ENCODE measurements at regions not wholly inside any gene's neighbourhood (a gene's known extent, or its start where the extent isn't known, plus 50 kb on each side); places are given as distances from the start of the nearest gene placed in this dataset.

DNA sequence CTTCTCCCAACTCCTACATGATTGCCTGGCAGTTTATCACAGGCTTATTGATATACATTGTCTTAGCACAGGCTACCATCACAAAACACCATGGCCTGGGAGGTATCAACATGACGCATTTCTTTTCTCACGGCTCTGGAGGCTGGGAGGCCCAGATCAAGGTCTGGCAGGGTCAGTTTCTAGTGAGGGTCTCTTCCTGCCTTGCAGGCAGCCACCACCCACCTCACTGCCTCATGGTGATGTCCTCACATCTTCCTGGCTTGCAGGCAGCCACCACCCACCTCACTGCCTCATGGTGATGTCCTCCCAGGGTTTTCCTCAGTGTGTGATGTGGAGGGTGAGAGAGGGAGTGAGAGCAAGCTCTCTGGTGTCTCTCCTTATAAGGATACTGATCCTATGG lies 599.3 kb upstream of the MKI67 start:
- no peak for DNase-seq

DNA sequence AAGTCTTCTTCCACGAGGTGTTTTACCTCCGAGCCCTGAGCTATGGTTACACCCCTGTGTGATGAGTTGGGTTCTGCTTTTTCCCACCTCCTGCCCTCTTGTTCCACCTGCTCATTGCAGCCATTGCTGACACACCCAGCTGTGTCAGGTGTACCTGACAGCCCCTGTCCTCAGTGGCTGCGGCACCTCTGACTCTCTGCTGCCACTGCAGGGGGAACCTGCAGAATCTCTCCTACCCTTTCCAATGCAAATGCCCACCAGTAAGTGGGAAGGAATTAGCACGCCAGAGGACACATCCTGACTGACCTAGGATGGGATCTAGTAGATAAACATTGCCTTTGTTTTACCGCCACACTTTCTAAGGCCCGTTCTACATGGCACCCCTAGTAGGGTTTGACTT lies 600.9 kb upstream of the MKI67 start:
- no peak for DNase-seq

DNA sequence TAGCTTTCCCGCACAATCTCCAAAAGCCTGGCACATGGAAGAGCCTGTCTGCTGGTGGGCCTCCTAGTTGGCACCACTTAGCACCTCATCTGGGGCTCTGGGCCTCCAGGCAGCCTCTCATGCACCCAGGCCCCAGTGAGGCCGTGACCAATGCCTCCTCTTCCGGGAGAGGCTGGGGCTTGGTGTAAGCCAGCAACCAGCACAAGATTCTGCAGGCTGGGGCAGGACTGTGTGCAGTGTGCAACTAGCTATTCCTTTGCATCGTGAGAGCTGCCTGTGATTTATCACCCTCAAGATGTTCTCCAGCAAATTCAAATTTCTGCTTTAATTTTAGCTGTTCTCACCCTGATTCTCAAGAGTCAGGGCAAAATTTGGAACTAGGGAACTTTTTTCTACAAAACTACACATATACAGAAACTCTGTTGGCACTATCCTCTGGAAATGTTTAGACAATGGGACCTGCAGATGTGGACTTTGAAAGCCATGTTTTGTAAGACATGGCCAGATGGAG lies 603.7 kb upstream of the MKI67 start:
- DNase-seq: no peak

DNA sequence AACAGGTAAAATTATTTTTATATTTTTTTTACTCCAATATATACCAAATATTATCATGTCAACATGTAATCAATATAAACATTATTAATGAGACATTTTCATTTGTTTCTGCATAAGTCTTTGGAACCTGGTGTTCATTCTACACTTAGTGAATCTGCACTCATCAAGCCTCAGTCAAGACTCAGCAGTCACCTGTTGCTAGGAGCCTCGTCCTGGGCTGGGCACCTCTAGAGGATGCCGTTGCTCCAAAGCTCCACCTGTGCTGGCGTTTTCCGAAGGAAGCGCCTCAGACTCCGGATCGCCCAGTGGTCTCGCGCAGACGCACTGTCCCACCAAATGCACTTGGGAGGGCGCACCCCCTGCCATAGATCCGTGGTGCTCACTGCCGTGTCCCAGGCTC lies 604.7 kb upstream of the MKI67 start:
- no peak for DNase-seq

DNA sequence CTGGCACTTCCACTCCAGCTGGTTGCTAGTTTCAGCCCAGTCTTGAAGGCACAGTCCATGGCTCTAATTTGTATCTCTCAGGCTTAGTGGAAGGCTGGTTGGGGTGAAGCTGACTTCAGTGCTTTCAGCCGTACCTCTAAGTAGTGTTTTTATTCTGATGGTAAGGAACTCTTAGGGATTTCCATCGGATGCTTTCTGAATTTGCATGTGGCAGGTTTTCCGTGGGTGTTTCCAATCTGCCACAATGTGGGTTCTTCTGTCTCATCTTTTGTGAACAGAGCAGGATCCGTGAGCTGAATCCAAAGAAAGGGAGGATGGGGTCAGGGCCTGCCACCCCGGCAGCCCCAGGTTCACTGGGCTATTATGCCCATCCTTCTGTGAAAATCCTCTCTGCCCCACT lies 607.9 kb upstream of the MKI67 start:
- DNase-seq: no peak

DNA sequence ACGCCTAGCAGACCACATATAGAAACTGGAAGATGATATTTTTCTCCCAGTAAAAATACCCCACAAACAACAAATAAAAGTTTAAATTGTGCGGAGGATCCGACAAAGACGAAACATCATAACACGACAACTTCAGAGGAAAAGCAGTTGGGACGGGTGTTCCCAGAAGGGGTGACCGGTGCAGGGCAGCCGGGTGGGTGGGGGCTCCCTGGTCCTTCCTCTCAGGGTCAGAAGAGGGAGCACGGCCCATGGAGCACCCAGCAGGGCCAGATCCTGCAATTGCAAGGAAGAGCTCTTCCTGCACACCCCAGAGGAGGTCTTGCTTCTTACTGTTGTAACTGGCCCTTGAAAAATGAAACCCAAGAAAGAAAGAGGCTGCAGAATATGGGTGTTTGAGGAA lies 608.5 kb upstream of the MKI67 start:
- DNase-seq: no peak

DNA sequence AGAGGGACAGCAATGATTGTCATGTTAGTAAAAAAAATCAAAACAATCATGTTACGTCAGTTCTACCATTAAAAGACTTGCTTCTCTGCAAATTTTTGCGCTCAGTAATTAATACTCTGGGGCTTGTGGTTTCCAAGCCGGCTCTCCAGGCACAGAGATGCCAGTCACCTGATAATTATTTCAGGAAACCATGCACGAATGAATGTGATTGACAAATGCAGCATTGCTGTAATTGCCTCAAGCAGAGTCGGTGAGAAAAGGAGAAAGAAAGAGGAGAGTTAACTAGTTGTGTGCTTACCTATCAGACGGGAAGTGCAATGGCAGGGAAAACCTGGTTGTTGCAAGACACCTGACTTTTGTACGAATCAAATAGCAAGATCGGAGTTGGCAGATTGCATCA lies 609.8 kb upstream of the MKI67 start:
- no peak for DNase-seq

DNA sequence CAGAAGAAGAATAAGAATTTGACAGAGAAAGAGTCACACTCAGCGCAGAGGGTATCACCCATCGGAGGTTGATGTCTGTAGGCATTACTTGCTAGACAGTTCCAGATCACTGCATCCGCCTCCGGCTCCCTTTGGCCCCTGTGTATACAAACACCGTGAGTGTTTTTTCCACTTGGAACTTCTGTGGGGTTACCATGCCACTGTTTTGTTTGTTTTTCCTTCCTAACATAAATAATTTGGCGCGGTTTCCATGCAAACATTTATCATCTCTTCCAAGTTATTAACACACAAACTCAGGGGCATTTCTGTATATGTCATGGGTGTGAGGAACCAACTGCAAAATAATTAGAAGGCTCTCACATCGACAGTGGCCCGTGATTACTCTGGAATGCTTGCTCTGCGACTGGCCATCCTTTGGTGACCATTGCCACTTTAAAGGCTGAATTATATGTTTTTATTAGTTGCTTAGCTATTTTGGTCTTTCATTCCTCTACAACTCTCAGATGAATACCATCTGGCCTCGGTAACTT lies 612.2 kb upstream of the MKI67 start:
- no peak for DNase-seq

DNA sequence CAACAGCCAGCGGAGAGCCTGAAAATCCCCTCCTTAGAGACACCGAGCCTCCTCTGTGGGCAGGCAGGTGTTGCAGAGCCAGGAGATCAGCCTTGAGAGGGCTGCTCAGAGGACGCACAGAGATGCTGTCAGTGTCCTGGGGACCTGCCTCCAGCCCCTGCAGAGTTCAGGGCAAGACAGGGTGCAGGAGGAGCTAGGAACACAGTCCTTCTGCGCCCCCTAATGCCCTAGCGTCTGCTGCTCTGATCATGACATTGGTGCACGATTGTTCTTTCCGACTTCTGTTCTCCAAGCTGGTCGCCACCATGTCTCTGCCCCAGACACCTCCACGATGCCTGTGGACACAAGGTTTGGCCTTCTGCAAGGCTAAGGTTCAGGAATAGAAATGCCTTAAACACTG lies 613.7 kb upstream of the MKI67 start:
- DNase-seq: no peak

DNA sequence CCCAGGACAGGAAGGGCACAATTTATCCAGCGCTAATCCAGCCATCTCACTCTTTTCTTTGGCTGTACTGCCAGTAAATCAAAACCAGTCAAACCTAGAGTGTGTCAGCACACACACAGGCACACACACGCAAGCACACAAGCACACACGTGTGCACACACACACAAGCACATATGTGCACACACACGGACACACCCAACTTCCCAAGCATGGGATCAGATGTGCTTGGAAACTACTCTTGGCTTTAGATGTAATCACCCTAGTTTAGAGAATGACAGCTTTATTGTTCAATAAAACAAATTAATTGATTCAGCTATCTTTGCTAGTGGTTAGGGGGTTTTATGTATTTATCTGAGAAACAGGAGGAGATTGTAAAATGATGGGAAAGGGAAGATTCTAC lies 615.0 kb upstream of the MKI67 start:
- DNase-seq: no peak

DNA sequence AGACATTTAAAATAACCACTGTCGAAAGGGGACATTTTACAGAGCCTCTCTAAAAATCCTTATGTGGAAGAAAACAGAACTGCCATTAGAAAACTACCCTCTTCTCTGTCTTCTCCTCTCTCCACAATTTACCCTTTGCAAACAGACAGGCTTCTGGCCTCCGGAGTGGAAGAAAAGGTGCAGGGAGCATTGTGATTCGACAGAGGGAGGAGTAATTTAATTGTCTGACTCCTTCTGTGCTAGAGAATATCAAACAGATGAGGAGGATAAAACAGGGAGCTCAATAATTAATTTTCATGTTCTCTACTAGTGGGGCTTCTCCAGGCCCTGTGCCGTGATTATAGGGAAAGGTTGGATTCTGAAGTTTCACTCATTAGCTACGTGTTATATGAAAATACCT lies 615.5 kb upstream of the MKI67 start:
- DNase-seq: no peak

DNA sequence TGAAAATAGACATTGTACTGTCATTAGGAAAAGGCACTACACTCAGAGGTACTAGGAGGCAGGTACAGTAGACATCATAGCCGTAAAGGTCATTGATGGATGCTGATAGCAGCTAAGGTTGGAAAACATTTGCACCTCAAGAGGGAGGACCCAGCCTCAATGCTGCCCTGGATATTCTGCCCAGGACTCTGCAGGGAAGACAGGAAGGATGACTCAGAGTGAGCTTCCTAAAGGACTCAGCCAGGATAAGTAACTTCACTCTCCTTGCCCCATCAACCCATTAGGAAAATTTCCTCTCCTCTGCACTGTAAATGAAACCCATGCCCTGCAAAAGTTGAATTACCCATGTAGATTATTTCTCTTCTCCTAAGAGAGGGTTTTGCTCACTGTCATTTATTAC lies 617.9 kb upstream of the MKI67 start:
- DNase-seq: no peak

DNA sequence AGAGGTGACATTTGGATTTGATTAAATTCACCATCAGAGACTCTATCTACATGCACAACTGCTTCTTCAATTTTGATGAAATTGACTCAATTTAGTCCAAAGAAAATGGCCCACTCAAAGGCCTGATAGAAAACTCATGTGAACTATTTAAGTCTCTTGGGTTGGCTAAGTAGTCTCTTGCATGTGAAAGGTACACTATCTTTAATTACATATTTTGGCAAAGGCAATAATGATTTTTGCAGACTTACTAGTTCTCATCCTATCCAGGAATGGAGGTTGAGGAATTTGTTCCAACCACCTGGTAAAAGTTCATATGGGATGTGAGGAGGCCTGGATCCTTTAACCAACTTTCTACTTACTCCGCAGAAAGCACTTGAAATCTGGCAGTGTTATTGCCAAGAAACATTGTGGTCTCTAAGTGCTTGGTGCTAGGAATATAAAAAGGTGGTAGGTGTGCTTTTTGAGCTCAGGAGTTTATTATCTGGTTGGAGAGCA lies 618.6 kb upstream of the MKI67 start:
- DNase-seq: no peak

DNA sequence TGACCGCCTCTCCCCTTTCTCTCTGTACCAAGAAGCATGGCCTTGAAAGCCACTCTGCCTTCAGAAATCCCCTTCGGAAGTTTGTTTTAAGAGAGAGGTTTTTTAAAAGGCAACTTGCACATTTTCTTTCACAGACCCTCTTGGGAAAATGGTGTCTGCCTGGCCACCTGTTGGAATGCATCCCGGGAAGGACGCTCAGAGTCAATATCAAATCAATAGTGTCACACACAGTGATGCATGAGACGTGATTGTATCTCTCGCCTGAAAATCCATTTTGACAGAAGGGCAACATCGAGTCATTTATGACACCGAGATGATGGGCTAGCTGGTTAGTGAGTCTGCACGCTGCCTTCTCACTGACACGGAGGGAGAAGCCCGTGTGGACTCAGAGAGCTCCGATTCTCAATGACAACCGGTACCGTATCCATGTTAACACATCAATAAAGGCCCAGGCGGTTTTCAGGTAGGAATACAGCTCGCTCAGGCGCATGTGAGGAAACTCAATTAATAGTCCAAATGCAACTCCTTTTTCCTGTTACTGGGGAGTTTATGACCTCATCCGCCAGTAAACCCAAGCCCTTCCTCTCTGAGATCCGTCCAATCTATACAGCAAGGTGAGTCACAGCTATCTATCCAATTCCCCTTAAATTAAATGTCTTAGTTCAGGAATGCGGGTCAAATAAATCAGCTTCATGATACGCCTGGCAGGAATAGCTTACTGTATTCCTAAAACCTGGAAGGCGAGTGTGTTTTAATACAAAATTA lies 621.5 kb upstream of the MKI67 start:
- DNase-seq: no peak

DNA sequence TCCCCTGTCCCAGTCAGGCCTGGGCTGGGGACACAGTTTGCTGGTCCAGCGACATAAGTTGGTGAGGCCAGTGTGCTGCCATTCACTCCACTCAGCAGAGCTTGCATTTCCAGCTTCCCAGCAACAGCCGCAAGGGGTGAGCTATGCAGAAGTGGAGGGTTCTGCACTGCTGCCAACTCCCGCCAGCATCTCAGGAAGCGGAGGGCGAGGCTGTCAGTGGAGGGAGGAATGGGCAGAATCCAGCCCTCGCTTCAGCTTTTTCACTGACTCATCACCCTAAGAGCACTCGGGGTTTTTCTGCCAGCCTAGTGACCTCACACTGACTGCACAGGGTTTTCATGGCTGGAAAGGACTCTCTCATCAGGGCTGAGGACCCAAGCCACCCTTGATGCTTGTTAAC lies 625.1 kb upstream of the MKI67 start:
- DNase-seq: no peak

DNA sequence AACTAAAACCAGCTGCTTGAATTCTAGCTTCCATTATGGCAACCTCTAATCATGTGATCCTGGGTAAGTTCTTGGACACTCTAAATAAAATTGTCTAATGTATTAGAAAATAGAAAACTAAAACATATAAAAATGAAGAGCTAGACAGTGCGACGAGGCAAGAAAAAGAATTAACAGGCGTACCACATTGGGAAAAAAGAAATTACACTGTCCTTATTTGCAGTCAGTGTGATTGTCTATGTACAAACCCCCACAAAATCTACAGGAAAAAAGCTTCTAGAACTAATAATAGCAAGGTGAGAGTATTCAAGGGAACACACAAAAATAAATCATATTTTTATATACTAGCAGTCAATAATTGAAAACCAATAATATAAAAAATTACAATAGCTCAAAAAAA lies 625.6 kb upstream of the MKI67 start:
- no peak for DNase-seq

DNA sequence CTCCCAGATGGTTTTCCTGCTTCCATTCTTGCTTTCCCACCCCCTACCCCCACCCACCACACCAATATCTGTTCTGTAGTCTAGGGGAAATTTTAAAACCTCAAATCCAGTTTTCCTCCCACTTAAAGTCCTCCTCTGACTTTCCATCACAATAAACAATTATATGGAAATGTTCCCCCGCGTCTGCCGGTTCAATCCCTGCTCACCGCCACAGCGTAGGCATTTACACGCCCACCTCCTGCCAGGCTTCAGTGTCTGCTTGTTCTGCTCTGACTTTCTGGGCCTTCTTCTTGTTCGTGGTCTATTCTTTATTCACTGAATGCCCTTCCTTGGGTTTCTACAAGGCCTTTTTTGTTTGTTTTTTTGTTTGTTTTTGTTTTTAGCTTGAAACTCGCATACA lies 633.0 kb upstream of the MKI67 start:
- DNase-seq: no peak

DNA sequence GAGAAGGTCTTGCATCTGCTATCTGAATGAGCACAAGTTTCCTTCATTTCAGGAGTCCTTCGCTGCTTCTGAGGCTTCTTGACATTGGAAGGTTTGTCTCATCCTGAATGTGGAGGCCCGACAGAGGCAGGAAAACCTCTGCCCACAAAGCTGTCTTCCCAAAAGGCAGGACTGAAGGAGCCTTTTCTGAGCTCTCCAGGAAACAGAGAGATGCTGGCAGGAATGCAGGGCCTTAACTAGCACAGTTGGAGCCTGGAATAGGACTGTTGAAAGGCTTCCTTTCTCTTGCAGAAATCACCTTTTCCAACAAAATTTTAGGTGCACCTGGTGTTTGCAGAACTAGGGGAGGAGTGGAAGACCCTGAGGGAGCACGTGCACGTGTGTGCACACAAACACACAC lies 637.4 kb upstream of the MKI67 start:
- DNase-seq: no peak

DNA sequence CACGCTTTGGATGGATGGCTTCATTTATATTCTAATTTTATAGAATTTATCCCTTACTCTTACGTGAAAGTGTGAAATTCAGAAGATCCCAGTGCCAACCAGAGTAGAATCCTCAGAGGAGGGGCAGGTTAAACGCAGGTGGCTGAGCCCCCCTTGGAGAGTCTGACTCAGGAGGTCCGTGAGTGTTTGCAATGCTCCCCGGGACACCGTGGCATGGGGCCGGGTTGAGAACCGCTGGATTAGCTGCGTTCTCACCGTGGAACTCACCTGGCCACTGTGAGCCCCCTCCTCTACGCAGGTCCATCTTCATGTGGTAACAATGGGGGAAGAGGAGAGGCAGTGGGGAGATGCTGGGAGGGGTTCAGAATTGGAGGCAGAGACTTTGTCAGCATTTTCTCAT lies 638.0 kb upstream of the MKI67 start:
- DNase-seq: no peak

DNA sequence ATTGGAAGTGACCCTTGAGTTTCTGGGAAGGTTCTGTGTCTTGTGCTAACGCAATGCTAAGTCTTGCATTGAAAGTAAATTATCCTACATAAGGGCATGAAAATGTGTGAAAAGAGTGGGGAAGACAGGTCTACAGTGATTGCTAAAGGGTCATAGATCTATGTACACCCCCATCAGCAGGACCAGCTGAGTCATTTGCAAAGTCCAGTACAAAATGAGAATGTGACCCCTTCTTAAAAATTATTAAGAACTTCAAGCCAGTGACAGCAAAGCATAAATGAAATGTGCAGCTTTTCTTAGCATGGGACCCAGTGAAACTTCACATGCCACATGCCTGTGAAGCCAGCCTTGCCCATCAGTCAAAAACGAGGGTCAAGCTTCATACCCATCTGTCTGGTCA lies 640.7 kb upstream of the MKI67 start:
- no peak for DNase-seq

DNA sequence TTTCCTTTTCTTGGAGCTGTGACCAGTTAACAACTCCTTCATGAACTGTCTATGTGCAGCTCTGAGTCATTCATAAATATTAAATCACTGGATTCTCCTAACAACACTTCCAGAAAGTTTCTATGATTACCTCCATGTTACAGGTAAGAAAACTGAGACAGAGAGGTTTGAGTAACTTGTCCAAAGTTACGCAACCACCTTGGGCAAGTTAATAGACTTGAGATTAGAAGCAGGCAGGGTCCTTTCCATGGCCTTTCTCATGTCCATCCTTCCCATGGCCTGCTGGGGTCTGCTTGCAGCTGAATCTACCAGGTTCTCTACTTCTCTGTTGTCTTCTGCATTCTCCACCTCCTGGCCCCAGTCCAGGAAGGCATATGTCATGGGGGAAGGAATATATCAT lies 648.8 kb upstream of the MKI67 start:
- no peak for DNase-seq

DNA sequence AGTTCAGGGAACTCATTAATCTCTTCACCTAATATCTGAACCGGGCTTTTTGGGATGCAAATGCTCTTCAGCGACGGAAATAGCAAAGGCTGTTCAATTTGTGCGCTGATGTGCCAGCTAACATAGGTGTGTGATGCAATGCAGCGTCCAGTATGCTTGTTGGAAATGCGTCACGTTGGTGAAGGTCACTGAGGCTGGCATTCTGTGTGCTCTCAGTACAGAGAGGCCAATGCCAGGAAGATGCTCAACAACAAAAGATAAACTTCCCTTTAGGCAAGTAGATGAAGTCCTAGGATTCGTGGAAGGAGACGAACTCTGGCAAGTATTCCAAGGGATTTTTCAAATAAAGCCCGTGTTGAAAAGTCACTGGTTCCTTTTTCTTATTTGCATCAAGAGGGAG lies 649.5 kb upstream of the MKI67 start:
- no peak for DNase-seq

DNA sequence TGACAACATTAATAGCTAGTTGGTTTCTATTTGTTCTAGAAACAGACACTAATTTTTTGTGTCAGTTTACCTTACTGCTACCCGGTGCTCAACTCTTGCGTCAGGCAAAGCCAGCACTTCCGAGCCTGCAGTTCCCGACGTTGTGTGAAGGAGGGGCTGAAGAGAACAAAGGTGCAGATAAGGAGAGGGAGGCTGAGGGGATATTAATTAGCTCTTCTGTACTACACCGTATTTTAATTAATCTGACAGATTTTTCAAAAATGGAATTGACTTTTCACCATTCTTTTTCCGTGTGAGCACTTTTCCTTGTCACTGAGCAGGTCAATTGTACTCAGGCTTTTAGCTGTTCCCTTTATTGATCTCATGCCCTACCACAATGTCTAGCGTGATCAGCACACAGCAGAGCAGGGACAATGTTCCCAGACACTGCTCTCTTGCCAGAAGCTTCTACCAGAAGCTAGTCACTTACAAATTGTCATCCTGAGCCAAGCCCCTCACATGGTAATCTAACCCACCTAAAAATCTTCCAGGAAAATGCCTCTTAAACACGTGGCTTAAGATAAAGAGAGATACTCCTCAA lies 650.5 kb upstream of the MKI67 start:
- no peak for DNase-seq

DNA sequence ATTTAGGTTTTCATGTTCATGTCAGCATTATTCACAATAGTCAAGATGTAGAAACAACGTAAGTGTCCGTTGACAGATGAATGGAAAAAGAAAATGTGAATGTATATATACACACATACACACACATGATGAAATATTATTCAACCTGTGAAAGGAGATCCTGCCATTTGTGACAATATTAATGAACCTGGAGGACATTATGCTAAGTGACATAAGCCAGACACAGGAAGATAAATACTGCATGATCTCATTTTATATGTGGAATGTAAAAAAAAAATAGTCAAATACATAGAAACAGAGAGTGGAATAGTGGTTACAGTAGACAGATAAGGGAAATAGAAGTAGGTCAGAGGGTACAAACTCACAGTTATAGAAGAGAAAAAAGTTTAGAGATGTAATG lies 651.1 kb upstream of the MKI67 start:
- DNase-seq: no peak

DNA sequence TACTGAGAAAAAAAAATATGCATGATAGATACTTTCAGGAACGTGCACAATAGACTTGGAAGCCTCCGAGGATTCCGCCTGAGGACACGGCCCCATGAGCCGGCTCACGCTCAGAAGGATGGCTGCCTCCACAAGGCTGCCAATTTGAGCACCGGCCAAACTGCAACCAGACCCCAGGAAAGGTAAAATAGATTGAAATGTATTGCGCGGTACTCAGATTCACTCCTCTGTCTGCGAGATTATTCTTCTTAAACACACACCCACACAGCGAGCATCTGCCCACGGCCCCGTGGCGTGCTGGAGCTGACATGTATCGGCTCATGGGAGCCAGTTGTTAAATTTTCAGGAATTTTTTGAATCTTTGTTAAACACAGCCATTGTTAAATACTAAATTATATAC lies 653.2 kb upstream of the MKI67 start:
- DNase-seq: no peak
